HFF-Myc (cell line): ENCODE measurements at regions not wholly inside any gene's neighbourhood (a gene's known extent, or its start where the extent isn't known, plus 50 kb on each side); places are given as distances from the start of the nearest gene placed in this dataset.

Experiments used
- DNase-seq: peaks from one replicate; pipeline ENCODE4 v3.0.0-alpha.2; 2011; ENCODE audit warnings: low read depth; ENCODE audit errors: extremely low read depth
- H3K4me3 ChIP-seq: replicated peaks from 2 replicates; pipeline ENCODE4 v1.5.1; 2011; ENCODE audit warnings: low read depth, mild to moderate bottlenecking, control low read depth, low read length
- CTCF ChIP-seq: IDR thresholded peaks from 2 replicates; pipeline ENCODE4 v1.5.1; 2012; ENCODE audit warnings: mild to moderate bottlenecking, low read depth, low read length, control low read depth; ENCODE audit errors: missing control alignments

- no peak for TF ChIP-seq CTCF
- H3K4me3 ChIP-seq: no peak overlapping the region
- DNase-seq: no peak
Observed at GRCh38 chr20:40957265-40957760, 71.3 kb upstream of the TOP1 start.

DNA sequence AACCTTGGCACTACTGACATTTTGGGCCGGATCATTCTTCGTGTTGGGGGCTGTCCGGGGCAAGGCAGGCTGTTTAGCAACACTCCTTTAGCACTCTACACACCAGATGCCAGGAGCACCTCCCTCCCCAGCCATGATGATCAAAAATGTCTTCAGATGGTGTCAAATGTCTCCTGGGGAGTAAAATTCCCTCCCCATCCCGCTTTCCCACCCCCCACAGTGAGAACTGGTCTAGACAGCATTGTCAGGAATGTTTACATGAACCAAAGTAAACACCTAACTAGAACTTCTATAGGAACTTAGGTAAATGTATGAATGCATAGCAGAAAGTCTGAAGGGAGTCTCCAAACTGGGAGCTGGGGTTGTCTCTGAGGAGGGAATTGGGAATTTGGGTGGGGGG lies 70.0 kb upstream of the TOP1 start:
- DNase-seq: no peak
- TF ChIP-seq CTCF: no peak
- no peak overlapping the region for H3K4me3 ChIP-seq

DNA sequence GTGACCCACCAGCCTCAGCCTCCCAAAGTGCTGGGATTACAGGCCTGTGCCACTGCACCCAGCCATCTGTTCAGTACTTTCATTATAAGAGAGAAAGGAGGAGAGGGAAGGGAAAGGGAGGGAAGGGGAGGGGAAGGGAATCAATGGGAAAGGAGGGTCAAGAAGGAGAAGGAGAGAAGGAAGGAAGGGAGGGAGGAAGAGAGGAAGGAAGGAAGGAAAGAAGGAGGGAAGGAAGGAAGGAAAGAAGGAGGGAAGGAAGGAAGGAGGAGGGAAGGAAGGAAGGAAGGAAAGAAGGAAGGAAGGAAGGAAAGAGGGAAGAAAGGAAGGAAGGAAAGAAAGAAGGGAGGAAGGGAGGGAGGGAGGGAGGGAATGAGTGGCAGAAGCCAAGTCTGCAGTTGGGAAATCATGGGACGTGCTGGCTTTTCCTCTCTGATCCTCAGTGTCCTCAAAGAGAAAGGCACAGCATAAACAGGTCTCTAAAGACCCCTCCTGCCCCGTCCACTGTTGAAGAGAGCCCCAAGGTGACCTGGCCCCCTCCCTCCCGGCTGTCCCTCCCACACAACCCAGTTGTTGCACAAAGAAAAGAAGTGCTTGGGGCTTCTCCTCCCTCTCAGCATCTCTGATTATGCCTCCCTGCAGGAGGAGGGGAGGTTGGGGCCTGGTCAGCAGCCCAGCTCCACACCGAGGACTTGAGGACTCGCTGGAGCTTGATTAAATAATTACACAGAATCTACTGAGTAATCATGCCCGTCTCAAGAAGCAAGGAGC lies 69.1 kb upstream of the TOP1 start:
- no peak for TF ChIP-seq CTCF
- H3K4me3 ChIP-seq: no peak overlapping the region
- DNase-seq: no peak

GRCh38 chr20:40960101-40960500 lies 68.5 kb upstream of the TOP1 start:
- H3K4me3 ChIP-seq: no peak overlapping the region
- no peak for TF ChIP-seq CTCF
- no peak for DNase-seq

DNA sequence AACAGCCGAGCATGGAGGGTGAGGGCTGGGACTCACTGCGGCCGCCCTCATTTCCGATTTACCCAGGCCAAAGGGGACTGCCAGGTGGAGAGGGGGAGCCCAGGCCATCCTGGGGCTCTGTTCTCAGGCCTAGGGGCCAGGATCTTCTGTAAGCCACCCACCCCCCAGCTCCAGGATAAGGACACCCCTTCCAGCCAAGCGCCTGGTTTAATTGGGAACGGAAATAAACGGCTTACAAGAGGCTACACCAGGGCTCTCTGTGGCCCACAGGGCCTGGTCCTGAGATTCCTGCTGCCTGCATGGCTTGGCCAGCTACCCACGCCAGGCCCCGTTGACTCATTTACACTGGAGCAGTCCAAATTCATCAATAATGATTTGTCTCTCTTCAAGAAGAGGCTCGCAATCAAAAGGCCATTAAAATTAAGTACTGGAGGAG lies 68.1 kb upstream of the TOP1 start:
- no peak overlapping the region for H3K4me3 ChIP-seq
- no peak for DNase-seq
- TF ChIP-seq CTCF: no peak

- no peak for TF ChIP-seq CTCF
- no peak overlapping the region for H3K4me3 ChIP-seq
- no peak for DNase-seq
Observed at GRCh38 chr20:40961176-40961575, 67.4 kb upstream of the TOP1 start.
